ENCODE measurements at regions not wholly inside any gene's neighbourhood (a gene's known extent, or its start where the extent isn't known, plus 50 kb on each side); places are given as distances from the start of the nearest gene placed in this dataset.

DNA sequence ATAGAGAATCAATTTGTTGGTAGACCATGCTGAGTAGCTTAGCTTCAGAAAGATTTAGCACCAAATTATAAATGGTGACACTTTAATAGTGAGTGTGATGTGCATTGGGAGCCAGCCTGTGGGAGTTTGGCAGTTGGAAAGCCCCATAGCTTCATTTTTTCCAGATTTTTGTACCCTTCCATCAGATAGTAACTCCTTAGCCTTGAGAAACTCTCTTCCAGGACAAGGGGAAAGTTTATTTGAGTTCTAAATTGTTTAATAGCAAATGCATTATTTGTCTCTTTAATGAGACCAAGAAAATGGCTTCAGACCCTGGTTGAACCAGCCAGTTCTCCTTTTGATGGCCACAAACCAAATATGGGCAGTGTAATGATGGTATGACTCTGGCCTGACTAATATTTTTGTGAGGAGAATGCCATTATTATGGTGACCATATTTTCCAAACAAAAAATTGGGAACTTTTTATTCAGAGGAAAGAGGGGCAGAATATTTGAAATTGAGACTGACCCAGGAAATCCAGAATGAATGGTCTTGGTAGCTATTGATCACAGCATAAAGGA, 49.8 kb downstream of the PLCE1 start:
- no peak for DNase-seq

DNA sequence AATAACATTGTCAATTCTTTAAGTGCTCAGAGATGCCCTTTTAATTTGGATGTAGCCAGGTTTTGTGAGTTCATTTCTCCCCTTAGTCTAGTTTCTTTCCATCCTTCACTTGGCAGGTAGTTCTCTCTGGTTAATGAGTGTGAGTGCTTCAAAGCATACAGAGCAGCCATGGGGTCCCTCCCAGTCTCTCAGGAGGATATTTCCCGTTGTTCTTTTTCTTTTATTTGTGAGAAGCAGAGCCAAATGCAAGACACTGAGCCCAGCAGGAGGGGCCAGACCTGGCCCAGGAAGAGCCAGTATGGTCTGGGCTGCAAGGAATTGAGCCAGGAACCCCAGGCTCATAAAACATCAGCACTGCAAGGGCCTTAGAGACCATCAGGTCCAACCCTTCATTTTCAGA, 52.4 kb downstream of the PLCE1 start:
- no peak for DNase-seq

DNA sequence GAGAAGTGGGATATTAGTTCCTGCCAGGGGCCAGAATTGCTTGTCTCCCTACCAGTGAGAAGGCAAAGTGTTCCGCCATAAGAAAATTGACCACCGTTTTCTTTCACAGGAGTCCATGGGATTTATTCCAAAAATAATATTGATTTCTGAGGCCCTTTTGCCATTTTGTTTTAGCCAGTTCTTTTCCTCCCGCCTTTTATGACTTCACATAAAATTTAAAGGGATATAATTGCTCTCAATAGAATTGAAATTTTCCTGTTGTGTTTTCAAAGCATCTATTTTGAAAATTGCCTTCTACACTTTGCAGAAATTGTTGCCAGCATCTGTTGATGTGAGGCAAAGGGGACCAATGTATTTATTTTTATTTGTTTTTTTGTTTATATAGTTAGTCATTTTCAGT, 53.6 kb downstream of the PLCE1 start:
- no peak for DNase-seq

DNA sequence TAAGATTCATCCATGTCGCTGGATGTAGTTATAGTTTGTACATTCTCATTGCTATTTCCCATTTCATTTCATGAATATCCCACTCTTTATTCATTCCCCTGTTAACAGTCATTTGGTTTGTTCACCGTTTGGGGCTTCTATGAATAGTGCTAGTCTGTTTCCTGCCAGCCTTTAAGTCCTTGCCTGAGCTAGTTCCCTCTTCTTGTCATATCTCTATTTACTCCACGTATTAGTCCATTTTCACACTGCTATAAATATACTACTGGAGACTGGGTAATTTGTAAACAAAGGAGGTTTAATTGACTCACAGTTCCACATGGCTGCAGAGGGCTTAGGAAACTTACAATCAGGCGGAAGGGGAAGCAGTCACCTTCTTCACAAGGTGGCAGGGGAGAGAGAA, 56.2 kb downstream of the PLCE1 start:
- no peak for DNase-seq

DNA sequence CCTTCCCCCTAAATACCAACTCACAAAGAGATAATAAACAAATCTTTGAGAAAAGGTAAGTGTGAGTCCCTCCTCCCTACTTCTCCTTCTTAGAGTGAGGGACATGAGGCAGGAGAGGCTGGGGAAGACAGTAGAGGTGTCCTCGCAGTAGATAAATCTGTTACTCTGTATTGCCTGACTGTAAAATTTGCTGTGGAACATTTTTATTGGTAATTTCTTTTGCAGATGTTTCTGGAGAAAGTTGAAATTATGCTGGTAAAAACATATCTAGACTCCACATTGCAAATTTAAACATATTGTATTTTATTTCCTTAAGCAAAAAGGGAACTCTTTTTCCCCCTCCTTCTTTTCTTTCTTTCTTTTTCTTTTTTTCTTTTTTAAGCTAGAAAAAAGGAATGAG, 58.5 kb downstream of the PLCE1 start:
- DNase-seq: no peak

DNA sequence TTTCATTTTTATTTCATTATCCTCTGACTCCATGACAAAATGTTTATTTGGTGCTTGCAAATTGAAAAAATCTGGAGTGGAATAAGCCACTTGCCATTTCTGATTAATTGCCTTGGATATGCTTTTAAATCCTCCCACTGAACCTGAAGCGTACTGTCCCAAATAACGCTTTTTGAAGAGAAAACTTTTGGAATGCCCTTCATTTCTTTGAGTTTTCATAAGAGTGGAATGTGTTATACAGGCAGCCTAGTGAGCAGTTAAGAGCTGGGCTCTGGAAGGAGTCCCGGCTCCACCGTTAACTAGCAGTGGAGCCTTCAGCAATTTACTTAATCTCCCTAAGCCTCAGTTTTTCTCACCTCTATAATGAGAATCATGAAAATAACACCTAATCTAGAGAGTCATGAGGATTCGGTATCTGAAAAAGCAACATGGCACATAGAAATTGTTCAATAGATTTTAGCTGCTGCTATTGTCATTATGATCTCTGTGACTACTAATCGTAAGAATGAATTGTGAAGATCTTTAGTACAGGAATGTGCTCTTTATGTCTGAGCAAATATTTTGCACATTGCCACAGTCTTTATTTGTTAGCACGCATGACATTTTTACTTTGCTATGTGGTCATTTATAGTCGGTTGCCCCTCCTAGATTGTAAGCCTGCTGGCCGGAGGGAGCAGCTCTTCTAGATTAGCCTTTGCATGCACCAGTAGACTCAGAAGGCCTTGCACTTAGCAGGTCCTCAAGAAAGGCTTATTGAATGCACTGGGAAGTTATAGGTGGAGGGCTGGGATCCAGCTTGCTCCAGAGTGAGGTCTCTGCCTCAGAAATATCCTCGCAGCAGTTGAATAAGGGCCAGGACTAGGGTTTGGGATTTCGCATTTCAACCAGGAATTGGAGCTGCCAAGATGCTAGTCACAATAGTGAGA, 59.4 kb downstream of the PLCE1 start:
- DNase-seq: no peak

DNA sequence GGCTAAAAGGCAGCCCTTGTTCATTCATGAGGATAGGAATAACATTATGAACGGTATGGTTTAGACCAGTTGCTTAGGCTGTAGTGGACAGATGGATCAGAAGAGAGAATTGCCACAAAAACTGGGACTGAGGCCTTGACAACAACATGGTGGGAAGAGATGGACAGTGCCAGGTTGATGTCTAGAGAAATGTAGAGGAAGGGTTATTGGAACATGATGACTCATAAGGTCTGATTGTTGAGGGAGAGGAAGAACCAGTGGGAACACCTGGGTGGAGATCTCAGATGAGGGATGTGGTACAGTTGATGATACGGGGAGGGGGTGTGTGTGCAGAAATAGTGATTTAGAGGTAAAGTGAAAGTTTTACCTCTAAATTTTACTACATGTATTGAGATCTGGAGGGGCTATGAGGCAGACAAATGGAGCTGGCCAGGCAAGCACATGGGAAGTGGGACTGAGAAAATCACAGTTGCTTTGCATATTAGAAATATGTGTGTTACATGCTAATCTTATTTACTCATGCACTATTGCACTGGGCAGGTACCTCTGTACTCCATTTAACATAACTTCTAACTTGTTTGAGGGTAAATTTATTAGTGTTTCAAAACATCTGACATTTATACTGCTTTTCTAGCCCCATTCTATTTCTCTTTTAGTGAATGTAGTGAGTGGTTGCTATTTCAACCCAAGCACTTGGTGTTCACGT, 65.6 kb downstream of the PLCE1 start:
- DNase-seq: no peak

DNA sequence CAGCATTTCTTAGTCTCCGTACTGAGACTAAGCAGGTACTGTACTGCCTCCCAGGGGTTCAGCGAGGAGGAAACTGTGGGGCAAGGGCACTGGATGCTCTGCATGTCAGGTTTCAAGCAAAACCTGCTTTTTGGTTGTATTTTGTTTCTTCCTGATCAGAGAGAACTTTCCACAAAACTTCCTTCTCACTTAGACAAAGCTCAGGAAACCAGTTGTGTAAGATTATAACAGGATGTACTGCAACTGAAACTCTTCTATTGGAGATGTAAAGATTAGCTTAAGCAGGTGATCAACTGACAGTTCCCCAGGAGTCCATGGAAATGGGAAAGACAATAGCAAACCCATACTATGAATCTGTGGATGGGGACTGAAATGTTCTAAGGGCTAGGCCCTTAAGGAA, 67.3 kb downstream of the PLCE1 start:
- no peak for DNase-seq

DNA sequence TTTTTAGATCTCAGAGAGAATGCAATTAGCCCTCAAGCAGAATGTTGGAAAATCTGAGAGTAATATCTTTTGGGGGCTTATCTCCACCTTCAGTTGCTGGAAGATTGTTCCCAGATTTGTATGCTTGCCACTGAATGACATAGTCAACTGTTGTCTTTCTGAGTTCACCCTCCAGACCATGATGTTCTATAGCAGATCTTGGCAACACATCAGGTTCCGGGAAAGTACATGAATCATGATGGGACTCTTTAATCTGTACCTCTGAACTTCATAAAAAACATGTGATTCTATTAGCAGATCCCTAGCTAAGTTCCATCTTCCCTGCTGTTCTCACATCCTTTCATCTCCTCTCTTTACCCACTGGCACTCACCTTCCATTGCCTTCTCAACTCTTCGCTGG, 68.9 kb downstream of the PLCE1 start:
- DNase-seq: no peak

DNA sequence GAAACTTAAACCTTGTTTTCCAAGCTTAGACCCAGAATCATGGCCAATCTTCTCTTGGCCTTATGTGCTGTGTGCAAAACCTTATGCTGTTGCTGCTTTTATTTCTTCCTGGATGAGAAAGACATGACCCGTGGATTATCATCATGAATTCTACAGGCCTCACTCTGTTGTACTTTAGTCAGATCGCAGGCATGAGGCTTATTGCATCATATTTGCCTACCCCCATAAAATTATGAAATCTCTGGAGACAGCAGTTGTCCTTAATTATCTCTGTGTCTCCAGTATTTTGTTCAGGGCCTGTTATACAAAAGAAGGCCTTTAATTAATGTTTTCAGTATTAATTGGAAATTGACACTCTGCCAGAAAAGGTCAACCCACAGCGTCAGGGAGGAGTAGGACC, 71.6 kb downstream of the PLCE1 start:
- DNase-seq: no peak

DNA sequence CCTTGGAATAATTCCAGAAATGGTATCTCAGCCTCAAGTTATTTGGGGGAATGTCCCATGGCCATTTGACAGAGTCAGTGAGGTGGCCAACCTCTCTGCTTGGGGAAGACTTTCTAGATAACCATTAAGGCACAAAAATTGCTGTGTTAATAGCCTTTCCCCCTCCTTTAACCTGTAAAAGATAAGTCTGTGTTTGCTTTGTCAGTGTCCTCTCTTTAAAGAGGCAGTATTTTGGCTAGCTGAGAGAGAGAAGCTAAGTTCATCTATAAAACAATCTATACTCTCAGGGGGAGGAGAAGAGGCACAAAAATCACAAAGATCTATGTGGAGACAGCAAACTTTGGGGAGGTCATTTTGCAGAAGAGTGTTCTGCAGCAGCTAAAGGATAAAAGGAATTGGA, 72.1 kb downstream of the PLCE1 start:
- no peak for DNase-seq

DNA sequence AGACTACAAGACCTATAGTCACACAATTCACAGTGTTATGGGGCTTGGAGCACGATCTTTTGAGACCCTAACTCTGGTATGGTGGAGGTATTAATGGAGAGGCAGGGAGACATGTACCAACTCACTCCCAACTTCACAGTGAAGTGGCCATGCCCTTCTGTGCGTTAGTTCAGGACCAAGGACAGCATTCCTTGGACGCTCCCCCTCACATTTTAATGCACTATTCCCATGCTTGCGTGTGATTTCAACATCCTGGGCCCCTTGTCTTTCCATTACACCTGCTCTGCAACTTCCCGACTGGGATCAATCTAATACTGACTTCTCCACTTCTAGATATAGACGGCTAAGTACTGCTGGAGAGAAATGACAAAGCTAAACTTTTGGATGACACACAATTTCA, 72.7 kb downstream of the PLCE1 start:
- no peak for DNase-seq

DNA sequence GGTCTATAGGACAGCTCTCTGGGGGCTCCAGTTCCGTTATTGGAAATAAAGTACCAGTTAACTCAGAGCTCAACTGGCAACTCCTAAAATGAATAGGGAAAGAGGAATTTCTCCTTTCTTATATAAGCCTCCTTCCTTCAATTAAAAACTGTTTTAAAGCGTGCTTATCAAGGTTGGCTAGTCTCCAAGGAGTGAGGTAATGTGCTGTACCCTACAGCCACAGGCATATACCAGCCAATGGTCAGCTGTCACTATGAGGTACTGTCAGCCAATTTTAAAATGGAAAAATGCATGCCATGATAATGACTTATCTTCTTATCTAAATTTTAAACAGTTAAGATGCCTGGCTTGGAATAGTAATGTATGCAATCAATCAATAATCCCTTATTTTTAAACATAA, 76.2 kb downstream of the PLCE1 start:
- DNase-seq: no peak

DNA sequence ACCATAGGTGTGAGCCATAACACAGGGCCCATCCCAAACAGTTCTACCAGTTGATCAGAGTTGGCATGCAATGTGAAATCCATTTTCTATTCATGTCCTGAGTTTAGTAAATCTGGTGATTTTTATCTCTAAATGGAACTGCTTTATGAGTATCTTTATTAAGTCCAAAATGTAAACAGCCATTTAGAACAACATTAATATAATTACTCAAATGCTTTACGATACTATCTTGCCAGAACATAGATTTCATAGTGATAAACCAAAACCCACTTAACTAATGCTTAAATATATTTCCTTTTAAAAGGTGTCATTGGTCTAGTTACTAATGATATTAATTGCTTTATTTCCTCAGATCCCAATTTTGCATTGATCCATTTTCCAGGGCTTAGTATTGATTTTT, 80.7 kb downstream of the PLCE1 start:
- no peak for DNase-seq

DNA sequence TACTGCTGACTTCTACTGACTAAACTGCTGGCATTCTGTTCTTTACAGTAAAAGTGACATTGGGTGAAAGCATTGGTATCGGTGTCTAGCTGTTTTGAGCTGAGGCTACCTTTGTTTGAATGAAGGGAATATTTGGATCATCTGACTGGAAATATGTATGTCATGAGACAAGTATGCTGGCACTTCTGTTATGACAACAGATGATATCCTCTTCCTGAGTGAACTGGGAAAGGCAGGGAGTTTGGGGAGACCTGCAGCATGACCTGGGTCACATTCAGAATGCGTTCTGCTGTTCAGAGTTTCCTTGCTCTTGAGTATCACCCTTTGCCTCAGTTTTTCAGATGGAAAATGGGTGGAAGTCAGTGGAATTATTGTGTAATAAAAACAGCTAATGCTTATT, 81.8 kb downstream of the PLCE1 start:
- DNase-seq: no peak

DNA sequence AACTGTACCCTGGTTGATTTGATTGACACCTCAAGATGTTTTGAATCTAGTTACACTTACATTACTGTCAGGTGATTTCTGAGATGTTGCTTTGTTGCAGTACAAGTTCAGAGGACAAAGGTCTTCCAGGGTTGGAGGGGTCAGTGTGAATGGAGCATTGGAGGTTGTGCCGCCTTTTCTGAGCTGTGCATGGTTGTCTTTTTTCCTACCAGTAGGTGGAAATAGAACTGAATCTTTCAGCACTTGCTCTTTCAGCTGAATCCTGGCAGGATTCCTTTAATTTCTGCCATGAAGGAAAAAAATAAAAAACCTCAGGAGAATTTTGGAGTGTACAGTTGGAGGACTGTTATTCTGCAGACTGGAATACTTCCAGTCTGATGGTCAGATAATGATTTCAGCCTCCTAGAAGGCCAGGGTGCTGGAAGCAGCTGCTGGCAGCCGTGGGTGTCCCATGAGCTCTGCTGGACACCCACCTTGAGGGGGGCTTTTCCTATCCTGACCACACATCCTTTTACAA, 82.7 kb downstream of the PLCE1 start:
- DNase-seq: no peak

DNA sequence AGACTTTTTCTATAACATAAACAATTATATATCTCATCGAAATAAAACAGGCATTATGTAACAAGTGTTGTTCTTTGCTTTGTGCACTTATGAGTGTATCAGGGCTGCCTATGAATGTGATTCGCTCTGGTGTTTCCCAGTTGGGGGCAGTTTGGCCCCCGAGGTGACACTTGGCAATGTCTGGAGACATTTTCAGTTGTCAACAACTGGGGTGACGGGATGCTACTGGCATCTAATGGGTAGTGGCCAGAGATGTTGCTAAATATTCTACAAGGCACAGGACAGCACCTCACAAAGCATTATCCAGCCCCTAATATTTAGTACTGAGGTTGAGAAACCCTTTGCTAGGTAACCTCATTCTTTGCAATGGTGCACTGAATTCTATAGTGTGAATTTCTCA, 83.3 kb downstream of the PLCE1 start:
- no peak for DNase-seq

DNA sequence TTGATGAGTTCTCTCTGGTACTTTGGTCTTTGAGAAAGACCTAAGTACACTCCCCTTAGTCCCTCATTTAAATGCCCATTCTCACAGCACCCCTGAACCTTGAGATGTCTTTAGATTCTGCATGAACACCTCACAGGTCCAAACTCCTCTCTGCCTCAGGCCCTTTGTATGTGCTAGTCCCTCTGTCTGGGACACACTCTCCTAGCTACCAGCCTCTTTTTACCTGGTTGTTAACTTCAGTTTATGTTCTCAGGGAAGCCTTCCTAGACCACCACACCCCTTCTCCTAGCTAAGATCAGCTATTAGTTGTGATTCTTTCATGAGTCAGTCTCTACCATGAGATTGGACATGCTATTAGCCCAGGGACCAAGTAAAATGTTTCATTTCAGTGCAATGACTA, 86.4 kb downstream of the PLCE1 start:
- DNase-seq: no peak

DNA sequence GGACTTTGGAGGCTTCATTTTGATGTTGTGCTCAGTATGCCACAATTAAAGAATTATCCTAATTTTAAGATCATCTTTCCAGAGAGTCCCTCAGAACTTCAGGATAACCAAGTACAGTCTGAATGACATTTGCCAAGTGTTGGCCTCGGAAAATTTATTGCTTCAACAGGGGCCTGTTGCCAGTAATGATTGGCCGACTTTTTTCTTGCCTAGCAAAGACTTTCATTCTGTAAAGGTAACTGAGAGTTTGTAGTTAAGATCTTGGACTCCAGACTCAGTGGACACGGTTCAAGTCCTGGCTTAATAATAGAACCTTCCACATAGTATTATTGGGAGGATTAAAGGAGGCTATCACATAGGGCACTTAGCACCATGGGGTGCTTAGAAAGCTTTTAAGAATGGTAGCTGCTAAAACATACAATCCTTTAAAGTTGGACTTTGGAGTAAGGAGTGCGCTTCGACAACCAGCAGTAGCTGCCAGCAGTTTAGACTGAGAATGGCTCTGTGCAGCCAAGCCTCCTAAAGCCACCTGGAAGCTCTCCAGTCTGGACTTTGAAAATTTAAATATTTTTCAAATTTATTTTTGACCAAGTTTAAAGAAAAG, 90.0 kb downstream of the PLCE1 start:
- no peak for DNase-seq

DNA sequence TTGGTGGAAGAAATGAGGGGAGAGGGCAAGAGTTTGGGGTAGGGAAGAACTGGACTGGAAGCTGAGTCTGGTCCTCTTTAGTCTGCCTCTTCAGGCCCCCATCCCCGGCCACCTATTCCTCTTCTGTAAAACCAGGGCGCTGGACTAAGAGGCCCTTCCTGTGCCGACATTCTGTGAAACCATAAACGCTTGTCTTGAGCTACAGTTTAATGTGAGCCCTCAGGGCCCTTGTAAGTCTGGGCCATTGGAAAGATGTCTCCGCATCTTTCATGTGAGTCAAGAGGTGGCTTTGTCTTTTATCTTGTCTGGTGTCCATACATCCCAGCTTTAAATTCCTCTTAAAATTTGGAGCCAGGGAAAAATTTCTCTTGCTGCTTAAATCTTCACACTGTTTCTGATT, 90.6 kb downstream of the PLCE1 start:
- no peak for DNase-seq

DNA sequence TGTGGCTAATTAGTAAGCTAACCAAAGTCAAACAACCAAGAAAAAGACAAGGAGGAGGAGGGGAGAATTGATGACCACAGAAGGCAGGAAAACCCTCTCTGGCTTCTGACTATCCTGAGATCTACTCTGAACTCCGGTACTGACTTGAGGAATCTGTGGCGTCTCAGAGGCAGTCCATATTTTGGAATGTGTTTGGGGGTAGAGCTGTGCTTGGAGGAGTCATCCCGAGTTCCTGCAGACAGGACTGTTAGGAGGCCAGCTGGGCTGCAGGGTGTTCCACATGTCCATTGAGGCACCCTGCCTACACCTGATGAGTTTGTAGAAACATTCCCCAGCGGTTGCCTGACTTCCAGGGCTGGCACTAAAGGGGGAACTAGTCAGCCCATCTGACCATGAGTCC, 91.6 kb downstream of the PLCE1 start:
- no peak for DNase-seq

DNA sequence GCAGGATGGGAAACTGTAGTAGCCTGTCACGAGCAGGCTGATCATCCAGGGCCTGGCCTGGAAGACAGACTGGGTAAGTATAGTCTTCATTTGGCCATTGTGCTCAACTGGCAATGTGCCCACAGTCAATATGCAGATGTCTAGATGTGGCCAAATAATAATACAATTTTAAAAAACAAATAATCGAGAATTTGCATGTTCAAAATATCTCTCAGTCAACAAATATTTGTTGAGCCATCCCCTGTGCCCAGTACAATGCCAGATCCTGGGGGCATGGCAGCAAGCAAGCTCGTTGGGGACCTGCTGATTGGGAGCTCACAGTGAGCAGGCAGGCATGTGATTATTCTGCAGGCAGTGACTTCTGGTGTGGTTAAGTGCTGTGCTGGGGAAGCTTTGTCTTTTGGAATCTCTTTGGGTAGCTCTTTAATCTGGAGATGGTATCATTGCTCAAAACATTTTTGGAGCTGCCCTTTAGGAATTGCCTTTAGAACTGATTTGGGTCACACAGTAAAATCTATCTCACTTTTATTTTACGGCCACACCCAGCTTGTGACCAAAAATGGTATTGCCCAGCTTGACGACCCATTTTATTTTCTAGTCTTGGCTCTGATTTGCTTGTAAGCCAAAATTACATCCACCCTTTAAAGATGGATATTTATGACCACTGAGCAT, 92.2 kb downstream of the PLCE1 start:
- no peak for DNase-seq

DNA sequence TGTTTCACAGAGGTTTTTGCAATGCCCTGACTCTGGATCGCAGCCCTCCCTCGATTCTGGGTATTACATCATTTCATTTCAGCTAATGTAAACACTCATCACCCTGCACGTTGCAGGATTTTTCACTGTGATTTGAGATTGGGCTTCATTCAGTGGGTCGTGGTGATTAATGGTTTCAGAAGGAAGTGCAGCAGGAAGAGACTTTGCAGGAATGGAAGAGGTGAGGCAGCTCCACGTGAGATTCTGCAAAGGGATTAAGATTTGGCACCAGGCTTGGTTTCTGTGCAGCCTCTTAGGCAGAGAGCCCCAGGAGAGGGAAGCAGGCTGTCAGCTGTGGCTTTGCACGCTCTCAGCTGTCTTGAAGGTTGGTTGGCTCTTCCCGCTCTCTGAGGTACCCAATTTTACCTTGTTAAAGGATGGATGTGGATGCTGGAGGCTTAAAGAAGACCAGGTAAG, 95.2 kb downstream of the PLCE1 start:
- DNase-seq: no peak

Measured in T-helper 9 cell (primary cell).